SK-N-DZ (cell line): ENCODE measurements at regions not wholly inside any gene's neighbourhood (a gene's known extent, or its start where the extent isn't known, plus 50 kb on each side); places are given as distances from the start of the nearest gene placed in this dataset.

Source experiments
- DNase-seq: peaks from one replicate; pipeline ENCODE4 v3.0.0-alpha.2; 2015; ENCODE audit warnings: low spot score

DNA sequence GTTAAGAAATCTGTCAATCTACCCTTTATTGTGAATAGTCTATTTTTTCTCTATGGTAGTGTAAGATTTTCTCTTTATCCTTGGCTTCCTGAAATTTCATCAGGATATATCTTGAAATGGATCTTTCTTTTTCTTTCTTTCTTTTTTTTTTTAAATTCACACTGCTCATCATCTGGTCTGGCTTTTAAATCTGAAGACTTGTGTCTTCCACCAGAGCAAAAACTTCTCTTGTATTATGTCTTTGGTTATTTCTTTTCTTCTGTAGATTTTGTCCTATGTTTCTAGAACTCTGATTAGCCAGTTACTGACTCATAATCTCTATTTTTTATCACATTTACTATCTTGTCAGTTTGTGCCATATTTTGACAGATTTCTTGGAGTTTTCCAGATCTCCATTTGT is 133.8 kb upstream of the LMO4 start:
- DNase-seq = no peak

DNA sequence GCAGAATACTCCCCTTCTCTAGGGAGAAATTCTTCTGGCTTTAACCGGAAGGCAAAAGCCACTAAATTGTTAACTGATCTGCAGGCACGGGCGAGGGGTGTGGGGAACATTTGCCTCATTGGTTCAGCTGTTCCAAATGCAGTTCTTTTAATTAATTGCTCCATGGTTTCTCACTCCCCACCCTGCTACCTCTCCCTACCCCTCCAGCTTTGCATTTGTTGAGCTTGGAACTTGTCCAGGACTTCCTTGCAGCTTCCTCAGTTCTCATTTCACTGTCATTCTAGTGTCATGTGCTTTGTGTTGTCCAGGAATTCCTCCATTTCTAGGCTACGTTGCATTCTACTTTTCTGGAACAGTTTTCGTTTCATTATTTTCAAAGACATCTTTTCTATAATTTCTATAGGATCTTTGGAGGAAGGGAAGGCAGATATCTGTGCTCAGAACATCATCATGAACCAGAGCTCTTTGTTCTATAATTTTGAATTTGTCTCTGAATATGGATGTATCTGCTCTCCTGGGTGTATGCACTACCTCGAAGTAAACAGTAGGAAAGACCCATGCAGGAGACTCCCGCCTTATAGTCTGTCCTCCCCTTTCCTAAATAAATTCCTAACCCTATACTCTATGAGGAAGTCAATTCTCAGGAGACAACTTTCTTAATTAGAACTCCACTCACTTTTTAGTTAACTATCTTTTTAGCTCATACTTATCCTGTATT is 132.4 kb upstream of the LMO4 start:
- DNase-seq = no peak

DNA sequence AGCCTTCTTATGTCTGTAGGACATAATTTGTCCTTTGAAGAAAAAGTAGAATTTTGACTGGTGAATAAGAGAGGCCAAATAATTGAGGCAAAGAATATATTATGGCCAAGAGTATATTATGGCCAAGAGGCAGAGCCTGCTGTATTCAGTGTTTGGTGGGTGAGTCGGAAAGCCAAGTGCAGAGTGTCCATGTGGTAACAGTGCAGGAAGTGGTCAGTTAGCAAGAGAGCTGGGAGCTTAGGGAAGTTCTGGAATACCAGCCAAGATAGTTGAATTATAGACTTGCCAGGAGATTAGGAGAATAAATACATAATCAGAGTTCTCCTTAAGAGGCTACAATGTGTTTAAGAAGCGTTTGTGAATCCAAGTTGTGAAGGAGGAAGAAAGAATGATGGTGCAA is 131.5 kb upstream of the LMO4 start:
- DNase-seq = no peak

DNA sequence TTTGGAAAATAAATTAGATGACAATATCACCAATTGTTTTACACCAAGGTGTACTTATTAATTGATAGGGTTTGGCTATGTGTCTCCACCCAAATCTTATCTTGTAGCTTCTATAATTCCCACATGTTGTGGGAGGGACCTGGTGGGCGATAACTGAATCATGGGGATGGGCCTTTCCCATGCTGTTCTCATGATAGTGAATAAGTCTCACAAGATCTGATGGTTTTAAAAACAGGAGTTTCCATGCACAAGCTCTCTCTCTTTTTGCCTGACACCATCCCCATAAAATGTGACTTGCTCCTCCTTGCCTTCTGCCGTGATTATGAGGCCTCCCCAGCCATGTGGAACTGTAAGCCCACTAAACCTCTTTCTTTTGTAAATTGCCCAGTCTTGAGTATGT is 131.0 kb upstream of the LMO4 start:
- DNase-seq = no peak

DNA sequence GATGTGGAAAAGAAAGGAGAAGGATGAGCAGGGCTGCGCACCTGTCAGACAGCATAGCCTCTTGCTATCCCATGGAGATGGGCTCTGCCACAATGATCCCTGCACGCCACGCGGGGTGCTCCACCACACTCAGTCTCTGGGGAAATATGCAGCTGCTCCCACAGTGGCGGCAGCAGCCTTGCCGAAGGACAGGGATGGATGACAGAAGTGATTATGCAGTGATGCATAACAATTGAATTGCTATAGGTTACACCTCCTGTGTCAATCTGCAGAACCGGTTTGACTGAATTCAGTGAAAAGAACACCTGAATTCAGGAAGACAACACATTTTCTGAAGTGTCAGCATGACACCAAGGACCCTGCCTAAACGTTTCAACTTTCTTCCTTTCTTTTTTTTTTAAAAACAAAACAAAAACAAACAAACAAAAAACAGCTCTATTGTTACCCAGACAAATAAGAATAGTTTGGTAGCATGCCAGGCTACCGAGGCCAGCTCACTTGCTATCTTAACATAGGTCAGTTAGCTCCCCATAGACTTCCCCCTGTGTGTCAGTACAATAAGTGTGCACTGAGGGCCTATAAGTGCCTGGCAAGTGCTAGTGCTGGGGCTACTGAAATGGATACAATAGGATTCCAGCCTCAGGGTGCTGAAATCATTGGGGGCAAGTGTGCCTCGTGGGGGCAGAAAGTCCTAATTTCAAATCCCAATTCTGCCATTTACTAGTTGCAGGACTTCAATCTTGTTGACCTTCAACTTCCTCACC is 127.6 kb upstream of the LMO4 start:
- DNase-seq = no peak

DNA sequence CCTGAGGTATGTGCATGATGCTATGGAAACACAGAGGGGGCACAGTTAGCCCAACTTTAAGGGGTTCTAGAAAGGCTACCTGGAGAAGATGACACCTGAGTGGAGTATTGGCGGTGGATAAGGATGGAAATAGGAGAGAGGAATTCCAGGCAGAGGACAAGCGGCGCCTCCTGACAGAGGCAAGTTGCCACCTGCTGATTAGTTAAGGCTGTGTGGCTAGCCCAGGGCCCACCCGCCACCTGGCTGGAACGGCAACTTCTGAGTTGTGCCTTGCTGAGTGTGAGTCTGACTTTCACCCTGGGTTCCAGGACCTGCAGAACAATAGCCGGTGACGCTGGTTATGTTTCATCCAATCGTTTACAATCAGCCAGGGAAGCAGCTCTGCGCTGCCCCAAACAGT is 126.9 kb upstream of the LMO4 start:
- DNase-seq = no peak

DNA sequence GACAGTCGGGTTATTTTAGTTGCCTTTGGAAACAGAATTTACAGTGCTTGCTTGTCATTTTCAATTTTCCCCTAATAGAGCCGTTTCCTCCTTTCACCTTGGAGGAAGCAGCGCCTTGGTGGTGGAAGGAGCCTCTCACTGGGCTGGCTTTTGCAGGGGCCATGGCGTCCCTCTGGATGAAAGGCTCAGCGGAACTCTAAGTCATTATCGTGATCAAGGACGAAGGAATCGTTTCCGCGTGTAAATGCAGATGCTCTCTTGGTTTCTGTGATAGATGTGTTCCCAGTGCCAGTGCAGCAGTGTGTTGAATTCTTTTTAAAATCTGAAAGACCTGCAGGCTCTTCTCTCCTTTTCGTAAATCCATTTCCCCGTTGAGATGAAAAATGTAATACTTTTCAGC is 126.2 kb upstream of the LMO4 start:
- no peak for DNase-seq

DNA sequence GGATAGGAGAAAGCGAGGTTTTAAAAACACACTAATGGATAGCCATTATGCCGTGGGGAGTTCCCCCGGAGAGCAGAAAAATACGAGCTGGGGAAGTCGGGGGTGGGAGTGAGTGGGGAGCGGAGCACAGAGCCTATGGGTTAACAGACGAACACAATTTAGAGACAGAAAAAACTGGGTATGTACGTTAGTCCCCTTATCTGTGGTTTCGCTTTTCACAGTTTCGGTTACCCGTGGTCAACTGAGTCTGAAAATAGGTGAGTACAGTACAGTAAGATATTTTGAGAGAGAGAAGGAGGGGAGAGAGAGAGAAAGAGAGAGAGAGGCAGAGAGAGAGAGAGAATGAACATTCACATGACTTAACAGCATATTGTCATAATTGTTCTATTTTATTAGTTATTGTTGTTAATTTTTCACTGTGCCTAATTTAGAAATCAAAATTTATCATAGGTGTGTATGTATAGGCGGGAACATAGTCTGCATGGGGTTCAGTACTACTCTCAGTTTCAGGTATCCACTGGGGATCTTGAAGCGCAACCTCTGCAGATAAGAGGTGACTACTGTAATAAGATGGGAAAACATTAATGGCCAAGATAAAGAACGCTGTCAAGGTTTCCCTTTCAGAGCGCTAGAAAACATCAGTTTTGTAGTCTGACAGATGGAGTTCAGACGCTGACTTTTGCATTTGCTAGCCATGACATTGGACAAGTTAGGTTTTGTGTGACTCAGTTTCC is 125.6 kb upstream of the LMO4 start:
- no peak for DNase-seq

DNA sequence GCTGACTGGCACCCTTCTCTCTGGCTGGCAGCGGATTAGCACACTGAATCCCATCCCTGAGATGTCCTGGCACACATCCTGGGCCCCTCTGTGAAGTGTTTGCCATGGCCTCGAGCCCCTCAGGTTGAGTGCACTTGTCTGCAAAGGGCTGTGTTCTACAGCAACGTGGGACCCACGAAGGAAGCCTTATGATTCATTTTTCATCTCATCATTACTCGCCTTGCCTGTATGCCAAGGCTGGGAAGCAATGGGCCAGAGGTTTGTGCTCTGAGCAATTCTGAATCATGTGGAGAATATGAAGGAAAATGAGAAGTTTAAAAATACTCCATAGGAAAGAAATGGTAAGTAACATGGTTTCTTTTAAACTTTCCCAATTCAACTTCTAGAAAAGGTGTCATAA is 124.8 kb upstream of the LMO4 start:
- no peak for DNase-seq

DNA sequence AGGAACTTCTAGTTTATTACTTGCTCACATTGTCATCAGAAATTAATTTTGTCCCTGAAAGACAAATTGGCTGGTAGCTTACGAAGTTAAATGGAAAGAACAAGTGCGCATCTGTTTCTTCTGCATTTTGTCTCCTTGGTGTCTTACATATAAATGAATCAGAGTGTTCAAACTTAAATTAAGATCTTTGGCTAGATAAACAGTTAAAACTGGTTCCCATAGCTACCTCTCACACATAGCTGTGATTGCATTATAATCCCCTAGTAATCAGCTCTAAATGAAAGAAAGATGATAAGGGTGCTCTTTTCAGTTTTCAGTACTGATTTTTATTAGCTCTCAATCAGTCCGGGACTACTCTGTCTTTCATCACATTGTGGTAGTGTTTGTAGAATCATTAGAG is 124.2 kb upstream of the LMO4 start:
- no peak for DNase-seq

DNA sequence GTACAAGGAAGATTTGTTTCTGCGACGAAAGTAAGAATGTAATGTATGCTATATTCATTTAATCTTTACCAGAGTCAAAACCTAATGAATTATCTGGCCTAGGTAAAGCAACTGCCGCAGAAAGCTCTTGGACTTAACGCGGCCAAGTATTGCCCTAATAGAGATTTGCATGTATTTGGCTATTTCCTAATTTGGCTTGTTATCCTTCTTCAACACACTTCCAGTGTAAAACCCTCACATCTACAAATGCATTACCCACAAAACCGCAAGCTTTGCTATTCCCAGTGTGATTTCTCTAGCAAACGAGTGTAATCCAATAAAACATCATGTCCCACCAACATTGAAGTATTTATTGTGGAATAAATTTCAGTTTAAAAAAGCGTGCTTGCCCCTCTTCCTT is 123.8 kb upstream of the LMO4 start:
- DNase-seq = no peak

DNA sequence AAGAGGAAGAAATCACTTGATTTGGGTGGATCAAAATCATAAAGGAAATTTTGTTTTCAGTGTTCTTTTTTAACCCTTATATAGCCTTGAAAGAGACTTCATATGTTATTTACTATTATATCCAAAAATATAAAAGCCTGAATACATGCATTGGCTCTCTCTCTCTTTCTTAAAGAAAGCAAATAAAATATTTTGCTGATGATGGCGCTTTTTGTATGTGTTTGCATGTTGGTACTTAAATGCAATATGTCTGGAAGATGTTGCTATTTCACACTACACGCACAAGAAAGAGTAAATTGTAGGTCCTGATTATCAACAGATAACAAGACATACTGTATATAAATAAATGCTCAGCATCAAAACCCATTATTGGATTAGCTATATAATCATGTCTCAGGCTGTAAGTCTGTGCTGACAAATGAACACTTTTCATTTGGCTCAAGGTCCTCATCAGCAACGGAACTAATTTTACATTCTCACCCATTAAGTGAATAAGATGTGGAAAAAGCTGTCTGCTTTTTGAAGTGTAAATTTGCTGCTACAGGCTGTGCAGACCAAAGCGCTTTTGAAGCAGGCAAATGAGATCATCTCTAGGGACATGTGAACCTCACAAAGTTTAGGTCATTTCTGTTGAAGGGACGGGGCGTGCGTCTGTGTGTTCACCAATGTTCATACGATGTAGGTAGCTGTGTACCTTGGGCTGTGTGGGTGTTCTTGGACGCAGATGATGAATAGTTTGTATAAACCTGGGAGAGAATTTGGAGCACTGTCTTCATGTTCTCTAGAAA is 122.4 kb upstream of the LMO4 start:
- no peak for DNase-seq

DNA sequence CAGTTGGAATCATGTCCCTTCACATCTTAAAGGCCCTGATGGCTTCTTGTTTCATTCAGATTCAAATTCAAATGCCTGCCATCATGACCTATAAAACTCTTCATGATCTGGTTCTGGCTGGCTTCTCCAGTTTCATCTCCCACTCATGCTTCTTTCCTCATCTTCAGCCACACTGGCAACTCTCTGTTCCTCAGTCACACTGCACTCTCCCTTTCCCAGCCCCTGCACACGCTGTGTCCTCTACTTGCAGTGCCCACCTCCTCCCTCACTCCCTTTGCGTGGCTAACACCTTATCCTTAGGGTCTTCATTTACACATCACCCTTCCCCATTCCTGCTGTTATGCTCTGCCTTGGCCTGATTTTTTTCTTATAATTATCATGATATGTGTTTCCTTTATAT is 120.6 kb upstream of the LMO4 start:
- DNase-seq = no peak

DNA sequence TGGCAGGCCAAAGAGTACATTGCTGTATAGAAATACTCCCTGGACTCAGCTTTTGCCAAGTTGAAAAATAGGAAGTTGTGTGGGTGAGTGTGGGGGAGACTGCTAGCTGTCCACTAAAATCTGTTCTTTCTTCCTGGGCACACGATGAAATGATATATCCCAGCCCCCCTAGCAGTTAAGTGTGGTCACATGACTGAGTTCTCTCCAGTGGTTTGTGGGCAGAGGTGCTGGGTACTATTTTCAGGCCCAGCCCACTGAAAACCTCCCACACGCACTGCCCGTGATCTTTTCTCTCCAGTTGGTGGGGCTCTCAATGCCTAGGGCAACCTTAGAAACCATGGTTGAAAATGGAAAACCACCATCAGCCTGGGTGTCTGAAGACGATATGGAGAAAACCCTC is 119.7 kb upstream of the LMO4 start:
- no peak for DNase-seq

DNA sequence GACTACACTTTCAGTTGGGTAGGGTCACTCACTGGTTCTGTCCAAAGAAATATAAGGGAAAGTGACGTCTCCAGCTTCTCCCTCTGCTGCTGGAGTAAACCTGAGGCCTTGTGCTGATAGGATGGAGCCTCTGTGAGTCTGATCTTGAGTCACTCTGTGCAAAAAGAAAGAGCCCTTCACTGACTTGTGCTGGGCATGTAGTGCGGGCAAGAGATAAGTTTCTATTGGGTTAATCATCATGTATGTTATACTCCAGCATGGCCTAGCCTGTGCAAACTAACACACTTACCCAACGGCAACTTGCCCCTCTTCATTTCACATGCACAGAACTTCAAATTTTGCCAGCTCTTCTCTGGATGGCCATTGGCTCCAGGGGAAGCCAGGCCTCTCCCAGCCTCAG is 118.5 kb upstream of the LMO4 start:
- DNase-seq = no peak

DNA sequence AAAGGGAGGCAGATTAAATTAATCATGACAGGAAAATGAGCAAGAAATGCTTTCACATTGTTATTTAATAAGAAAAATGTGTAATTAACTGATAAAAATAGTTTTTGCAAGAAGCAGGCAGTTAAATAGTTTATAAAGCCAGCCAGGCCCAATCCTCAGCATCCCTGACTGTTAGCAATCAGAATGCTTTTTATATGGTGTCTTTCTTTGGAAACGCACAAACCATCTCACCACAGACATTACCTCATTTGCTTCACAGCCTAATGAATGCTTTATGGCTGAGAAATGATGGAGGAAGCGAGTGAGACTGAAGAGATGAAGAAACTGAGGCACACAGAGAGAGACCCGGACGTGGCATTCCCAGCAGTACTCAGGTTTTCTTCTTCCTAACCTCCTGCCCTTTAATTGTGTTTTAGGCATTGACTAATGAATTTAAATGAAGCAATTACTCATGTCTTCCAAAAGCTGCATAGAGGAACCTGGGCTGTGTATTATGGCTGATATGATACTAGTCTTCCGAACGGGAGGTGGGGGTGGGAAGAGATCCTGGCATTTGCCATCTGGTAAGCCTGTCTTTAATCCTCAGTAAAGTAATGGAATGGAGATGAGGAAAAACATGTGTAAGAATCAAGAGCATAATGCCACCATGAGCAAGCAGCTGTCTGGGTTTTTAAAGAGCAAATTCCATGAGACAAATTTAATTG is 116.1 kb upstream of the LMO4 start:
- DNase-seq = peak; percentile 35

DNA sequence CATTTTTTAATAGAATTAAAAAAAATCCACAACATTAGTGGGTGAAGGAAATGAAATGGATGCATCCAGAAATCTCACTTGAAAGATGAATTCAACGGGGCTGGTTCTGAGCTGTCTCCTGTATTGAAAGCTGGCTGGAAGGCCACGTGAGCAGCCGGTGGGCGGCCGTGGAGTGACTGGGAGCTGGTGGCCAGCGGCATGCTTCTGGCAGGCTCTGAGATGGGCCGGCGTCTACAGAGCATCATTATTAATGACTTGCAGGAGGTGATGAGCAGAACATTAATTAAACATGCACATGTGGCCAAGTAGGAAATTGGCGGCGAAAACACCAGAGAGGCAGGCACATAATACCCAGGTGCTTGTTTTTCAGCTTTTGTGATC is 115.6 kb upstream of the LMO4 start:
- peak; percentile 47 for DNase-seq

DNA sequence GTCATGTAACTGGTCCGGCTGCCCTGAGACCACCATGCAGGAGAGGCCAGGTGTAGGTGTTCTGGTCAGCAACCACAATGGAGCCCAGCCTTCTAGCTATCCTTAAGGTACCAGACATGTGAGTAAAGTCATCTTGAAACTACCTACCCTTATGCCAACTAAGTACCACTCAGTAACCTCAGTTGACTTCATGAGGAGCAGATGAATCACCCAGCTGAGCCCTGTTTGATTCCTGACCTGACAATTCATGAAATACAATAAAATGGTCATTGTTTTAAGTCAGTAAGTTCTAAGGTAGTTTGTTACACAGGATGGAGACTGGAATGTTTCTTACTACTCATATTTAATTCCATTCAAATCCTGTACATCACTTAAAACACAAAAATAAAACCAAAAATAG is 113.1 kb upstream of the LMO4 start:
- no peak for DNase-seq

DNA sequence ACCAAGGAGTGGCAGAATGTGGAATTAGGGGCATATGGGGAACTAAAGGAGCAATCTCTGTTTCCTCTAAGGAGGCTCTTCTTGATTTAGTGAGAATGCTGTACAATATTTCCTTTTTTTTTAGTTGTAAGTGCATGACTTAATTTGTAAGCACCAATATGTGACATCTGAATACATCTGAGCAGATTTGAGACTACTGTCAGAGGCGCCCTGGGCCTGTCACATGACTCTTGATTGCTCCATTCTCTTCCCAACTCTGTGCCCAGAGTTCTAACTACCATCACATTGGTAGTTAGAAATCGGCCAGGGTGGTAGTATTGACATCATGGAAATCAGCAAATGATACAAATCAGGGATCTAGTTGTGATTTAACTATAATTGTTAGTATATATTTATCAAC is 110.1 kb upstream of the LMO4 start:
- no peak for DNase-seq

DNA sequence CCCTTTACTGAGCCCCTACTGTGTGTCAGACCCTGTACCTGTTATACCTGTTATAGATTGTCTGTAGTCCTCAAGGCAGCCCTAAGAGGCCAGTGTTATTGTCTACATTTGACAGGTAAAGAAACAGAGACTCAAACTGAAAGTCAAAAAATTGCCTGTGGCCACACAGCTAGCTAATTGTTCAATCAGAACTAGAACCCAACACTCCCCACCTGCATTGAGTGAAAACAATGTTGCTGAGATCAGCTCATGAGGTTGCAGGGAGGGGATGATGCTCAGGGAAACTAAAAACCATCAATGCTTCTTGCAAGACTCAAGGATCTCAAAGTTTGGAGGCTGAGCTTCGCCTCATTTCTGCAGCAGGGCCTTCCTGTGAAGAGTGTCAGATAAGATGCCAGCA is 109.5 kb upstream of the LMO4 start:
- DNase-seq = no peak

DNA sequence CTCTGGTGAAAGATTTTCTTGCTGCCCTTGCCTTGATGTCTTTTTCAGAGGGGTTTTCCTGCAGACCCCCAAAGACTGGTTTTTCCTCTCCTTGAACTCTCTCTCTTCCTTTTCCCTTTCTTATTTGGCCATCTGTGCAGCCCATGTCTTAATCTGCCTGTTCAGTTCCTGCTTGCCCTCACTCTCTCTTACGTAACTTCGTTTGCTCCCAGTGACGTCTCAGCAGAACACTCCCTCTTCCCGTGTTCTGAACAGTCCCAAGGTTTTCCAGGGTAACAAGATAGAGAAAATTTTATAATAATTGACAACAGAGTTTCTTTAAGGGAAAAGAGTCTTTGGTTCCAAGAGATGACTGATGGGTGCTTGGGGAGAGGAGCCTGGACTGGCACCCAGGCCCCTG is 109.1 kb upstream of the LMO4 start:
- no peak for DNase-seq
